GM21619 (cell line): ENCODE measurements at regions not wholly inside any gene's neighbourhood (a gene's known extent, or its start where the extent isn't known, plus 50 kb on each side); places are given as distances from the start of the nearest gene placed in this dataset.
A peak's percentile ranks its signal among the peaks of the same experiment; 100 is the strongest.
"Not testable (repeated sequence)": the region's sequence is repeated elsewhere in the genome, so short reads cannot be mapped to it uniquely, and the experiment has no call there.

Experiments used
- ATAC-seq: cut with Tn5 transposase; IDR thresholded peaks from one replicate; pipeline ENCODE4 v1.9.1; 2021; ENCODE audit not compliant: unreplicated experiment

GRCh38 chr16:58820411-58820810, 86.3 kb upstream of the GOT2 start:
- ATAC-seq, result no peak

DNA sequence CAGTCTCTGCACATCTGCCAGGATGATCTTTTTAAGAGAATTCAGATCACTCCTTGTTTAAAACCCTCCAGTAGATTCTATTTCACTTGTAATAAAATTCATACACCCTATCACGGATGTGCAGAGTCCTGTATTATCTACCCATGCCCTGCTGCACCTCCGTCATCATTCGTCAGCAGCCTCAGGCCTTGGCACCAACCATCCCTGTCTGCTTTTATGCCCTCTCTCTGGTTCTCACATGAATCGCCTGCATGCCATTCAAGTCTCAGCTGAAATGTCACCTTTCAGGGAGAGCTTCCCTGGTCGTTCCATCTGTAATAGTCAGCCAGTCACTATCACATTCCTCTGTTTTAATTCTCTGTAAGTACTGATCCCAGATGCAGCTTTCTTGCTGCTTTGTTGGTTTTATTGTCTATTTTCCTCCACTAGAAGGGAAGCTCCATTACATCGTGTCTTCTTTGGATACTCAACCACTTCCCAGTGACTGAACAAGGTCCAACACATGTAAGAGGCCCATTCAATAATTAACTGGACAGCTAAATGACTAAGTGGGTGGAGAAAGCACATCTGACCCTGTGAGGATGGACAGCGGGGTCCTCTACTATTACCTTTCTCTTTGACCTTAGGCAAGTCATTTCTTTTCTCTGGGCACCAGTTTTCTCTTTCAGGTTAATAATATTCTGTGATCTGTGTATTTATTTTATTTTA, 81.2 kb upstream of the GOT2 start:
- no peak for ATAC-seq

DNA sequence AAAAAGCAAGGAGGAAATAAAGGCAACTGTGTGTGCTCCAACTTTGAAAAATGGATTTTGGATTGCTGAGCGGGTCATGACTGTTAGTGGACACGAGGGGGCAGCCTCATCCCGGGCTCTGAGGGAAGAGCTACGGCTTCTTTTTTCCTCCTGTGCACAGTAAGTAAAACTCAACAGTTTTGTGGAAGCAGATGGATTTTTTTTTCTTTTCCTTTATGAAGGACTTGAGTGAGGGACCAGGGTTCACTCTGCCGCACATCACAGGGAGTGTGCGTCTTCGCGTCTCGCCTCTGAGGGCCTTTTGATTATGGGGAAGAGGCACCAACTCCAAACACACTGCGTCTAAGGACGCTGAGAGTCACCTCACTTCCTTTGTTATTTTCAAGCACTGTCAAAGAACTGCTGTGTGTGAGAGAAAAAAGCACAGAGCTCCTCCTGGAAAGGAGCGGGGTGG, 80.3 kb upstream of the GOT2 start:
- peak; percentile 85 for ATAC-seq

- no peak for ATAC-seq
These were observed 75.1 kb upstream of the GOT2 start for GRCh38 chr16:58809213-58809612.

DNA sequence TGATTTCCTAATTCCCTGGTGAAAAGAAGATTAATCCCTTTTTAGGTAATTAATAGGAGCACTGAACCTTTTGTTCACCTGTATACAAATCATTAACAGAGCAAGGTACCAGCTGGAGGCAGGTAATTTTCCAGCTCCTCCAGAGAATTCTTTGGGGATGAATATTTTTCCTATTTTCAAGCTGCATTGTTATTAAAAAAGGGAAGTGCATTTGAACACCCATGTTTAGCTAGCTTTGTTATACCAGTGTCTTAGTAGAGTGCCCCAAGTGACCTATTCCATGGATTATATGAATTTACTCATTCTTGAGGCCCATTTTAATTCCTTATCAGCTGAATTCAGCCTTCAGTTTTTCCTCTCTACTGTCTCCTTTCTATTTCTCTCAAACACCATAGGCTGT, 73.2 kb upstream of the GOT2 start:
- ATAC-seq, result no peak

DNA sequence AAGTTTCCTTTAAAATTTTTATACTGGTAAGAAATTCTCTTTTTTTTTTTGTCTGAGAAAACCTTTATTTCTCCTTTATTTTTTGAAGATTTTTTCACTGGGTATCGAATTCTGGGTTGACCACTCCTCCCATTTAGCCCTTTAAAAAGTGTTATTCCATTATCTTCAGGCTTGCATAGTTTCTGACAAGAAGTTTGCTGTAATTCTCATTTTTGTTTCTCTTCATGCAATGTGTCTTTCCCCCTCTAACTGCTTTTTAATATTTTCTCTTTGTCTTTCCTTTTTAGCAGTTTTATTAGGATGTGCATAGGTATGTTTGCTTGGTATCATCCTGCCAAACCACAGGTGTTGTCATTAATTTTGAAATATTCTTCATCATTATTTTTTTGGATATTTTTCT, 67.7 kb upstream of the GOT2 start:
- ATAC-seq, result no peak

GRCh38 chr16:58797137-58797801, 63.2 kb upstream of the GOT2 start:
- no peak for ATAC-seq

DNA sequence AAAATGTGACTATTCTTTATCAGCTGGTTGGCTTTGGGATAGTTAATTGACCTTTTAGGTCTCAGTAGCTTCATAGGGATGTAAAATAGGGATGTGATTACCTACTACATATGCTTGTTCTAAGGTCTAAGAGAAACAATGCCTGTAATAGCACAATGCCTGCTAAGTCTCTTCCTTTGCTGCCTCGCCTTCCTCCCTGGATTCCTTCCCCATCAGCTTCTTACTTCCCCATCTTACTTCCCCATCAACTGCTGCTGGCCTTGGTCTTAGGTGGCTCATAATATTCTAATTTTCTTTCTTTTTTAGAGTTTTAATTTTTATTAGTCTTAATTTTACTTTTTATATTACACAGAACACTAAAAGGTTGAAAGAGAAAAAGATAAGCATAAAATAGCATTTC, 59.2 kb upstream of the GOT2 start:
- ATAC-seq, result no peak

DNA sequence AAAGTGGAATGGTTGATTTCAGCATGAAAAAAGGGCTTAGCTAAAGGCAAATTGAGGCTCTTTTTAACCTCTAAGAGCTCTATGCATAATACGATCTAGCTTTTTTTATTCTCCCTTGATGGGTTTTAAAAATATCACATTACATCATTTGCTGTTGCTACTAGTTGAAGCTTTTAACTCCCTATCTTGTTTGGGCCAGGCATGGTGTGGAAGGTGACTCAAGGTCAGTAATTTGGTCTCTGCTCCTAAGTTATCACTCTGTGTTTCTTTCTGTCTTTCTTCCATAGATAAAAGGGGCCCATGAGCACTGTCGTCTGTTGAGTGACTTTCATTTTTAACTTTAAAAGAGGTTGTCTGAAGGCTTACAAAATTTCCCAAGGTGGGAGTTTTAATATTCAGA, 58.1 kb upstream of the GOT2 start:
- ATAC-seq, result no peak

GRCh38 chr16:58790816-58791557, 56.9 kb upstream of the GOT2 start:
- ATAC-seq, result not testable (repeated sequence)

DNA sequence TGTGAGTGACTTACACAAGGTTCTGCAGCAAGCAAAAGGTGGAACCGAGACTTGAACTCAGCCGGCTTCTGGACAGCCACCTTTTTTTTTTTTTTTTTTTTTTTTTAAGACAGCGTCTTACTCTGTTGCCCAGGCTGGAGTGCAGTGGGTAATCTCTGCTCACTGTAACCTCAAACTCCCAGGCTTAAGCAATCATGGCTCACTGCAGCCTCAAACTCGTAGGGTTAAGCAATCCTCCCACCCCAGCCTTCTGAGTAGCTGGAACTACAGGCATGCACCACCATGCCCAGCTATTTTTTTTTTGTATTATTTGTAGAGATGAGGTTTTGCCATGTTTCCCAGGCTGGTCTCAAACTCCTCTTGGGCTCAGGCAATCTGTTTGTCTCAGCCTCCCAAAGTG, 55.2 kb upstream of the GOT2 start:
- no peak for ATAC-seq
